ENCODE measurements at regions not wholly inside any gene's neighbourhood (a gene's known extent, or its start where the extent isn't known, plus 50 kb on each side); places are given as distances from the start of the nearest gene placed in this dataset.

GRCh38 chr1:81525085-81525484 is 275.6 kb upstream of the ADGRL2 start:
- Histone ChIP-seq H3K9me3 (ENCODE audit: low read depth, low read length, poor library complexity, severe bottlenecking) (no peaks in the 10 kb centered on the region), H3K36me3 (ENCODE audit: insufficient read depth, low read length, poor library complexity, severe bottlenecking) (no peaks in the 10 kb centered on the region), H3K4me1 (ENCODE audit: insufficient read depth, low read length, poor library complexity, severe bottlenecking) (no peaks in the 10 kb centered on the region), H3K4me3 (ENCODE audit: low read depth, low read length, poor library complexity, severe bottlenecking) (no peak overlapping the region), H3K27ac (ENCODE audit: low read depth, low read length, poor library complexity, severe bottlenecking) (no peak overlapping the region), H3K27me3 (replicated peaks; ENCODE audit: insufficient read depth, low read depth, low read length, poor library complexity) (no peaks in the 10 kb centered on the region)
- BruUV-seq (replicated peaks): no TSS peak
- intact Hi-C loops (cut with micrococcal nuclease; ENCODE audit: unreplicated experiment): no loop called here
- ChIA-PET CTCF (no interaction called here), POLR2A (ENCODE audit: low non-redundant PET) (no interaction called here)
- TF ChIP-seq CTCF (conservative IDR thresholded peaks at IDR 0.05; ENCODE audit: low read depth, low read length): no peak
- TF ChIP-seq EZH2 (IDR thresholded peaks at IDR 0.05; ENCODE audit: borderline replicate concordance, low read depth, low read length, poor library complexity, severe bottlenecking): no peak
- no peak for DNase-seq (ENCODE audit: low spot score)

GRCh38 chr1:81519987-81520386 is 280.7 kb upstream of the ADGRL2 start:
- no peaks in the 10 kb centered on the region for H3K9me3 ChIP-seq (ENCODE audit: low read depth, low read length, poor library complexity, severe bottlenecking)
- H3K4me3 ChIP-seq (ENCODE audit: low read depth, low read length, poor library complexity, severe bottlenecking): no peak overlapping the region
- H3K36me3 ChIP-seq (ENCODE audit: insufficient read depth, low read length, poor library complexity, severe bottlenecking): no peaks in the 10 kb centered on the region
- DNase-seq (ENCODE audit: low spot score): no peak
- TF ChIP-seq EZH2 (IDR thresholded peaks at IDR 0.05; ENCODE audit: borderline replicate concordance, low read depth, low read length, poor library complexity, severe bottlenecking): no peak
- no peak for TF ChIP-seq CTCF (conservative IDR thresholded peaks at IDR 0.05; ENCODE audit: low read depth, low read length)
- ChIA-PET POLR2A (ENCODE audit: low non-redundant PET) (no interaction called here), CTCF (no interaction called here)
- H3K27ac ChIP-seq (ENCODE audit: low read depth, low read length, poor library complexity, severe bottlenecking): no peak overlapping the region
- intact Hi-C loops (cut with micrococcal nuclease; ENCODE audit: unreplicated experiment): no loop called here
- no peaks in the 10 kb centered on the region for H3K4me1 ChIP-seq (ENCODE audit: insufficient read depth, low read length, poor library complexity, severe bottlenecking)
- H3K27me3 ChIP-seq (replicated peaks; ENCODE audit: insufficient read depth, low read depth, low read length, poor library complexity): no peaks in the 10 kb centered on the region
- no TSS peak for BruUV-seq (replicated peaks)

- intact Hi-C loops (cut with micrococcal nuclease; ENCODE audit: unreplicated experiment): no loop called here
- Histone ChIP-seq H3K36me3 (ENCODE audit: insufficient read depth, low read length, poor library complexity, severe bottlenecking) (no peaks in the 10 kb centered on the region), H3K4me1 (ENCODE audit: insufficient read depth, low read length, poor library complexity, severe bottlenecking) (no peaks in the 10 kb centered on the region), H3K4me3 (ENCODE audit: low read depth, low read length, poor library complexity, severe bottlenecking) (no peak overlapping the region), H3K27me3 (replicated peaks; ENCODE audit: insufficient read depth, low read depth, low read length, poor library complexity) (no peaks in the 10 kb centered on the region), H3K27ac (ENCODE audit: low read depth, low read length, poor library complexity, severe bottlenecking) (no peak overlapping the region), H3K9me3 (ENCODE audit: low read depth, low read length, poor library complexity, severe bottlenecking) (no peaks in the 10 kb centered on the region)
- ChIA-PET CTCF (no interaction called here), POLR2A (ENCODE audit: low non-redundant PET) (no interaction called here)
- TF ChIP-seq EZH2 (IDR thresholded peaks at IDR 0.05; ENCODE audit: borderline replicate concordance, low read depth, low read length, poor library complexity, severe bottlenecking) (no peak), CTCF (conservative IDR thresholded peaks at IDR 0.05; ENCODE audit: low read depth, low read length) (no peak)
- BruUV-seq (replicated peaks): no TSS peak
- DNase-seq (ENCODE audit: low spot score): no peak
Measured at GRCh38 chr1:81517987-81518386, 282.7 kb upstream of the ADGRL2 start.

All from A673 (cell line).